Naive thymus-derived CD8-positive, alpha-beta T cell (primary cell): ENCODE measurements at regions not wholly inside any gene's neighbourhood (a gene's known extent, or its start where the extent isn't known, plus 50 kb on each side); places are given as distances from the start of the nearest gene placed in this dataset.
"Not testable (repeated sequence)": the region's sequence is repeated elsewhere in the genome, so short reads cannot be mapped to it uniquely, and the experiment has no call there.

Source experiments
- ATAC-seq, 2 donors: fragments of 150-1000 bp; cut with Tn5 transposase in 1 of 2; sonication (Bioruptor Pico), chemical (Tn5 transposase) in 1 of 2; 1 replicate in 1 of 2; 2 replicates in 1 of 2; pipeline ENCODE4 v1.10.0; 2021; ENCODE audit warnings: mild to moderate bottlenecking in 2 of 2, moderate library complexity in 2 of 2
- POLR2A ChIA-PET: fragments of 350-600 bp; sonication (Branson Sonifier 250); formaldehyde crosslinking; loops from one replicate; lab custom pipeline; 2021; ENCODE audit warnings: antibody characterized with exemption; lab: Charles Lee
- DNase-seq, 10 donors: peaks; one replicate each; pipeline versions ENCODE4 v3.0.0 to v3.0.0-alpha.2; 2020 to 2022
- H3K27ac Mint-ChIP-seq, 10 donors: one replicate each; pipeline ENCODE4 v1.8.0; 2020 to 2022; ENCODE audit warnings: mild to moderate bottlenecking in 10 of 10, mixed read lengths in 10 of 10, moderate library complexity in 4 of 10, inconsistent platforms in 1 of 10
- H3K27me3 Mint-ChIP-seq, 5 donors: one replicate each; pipeline ENCODE4 v1.8.0; 2021 to 2022; ENCODE audit warnings: mixed read lengths in 5 of 5
- H3K36me3 Mint-ChIP-seq, 3 donors: one replicate each; pipeline ENCODE4 v1.8.0; 2020 to 2022; ENCODE audit warnings: mixed read lengths in 3 of 3, mild to moderate bottlenecking in 2 of 3, inconsistent platforms in 1 of 3
- H3K4me1 Mint-ChIP-seq, 4 donors: one replicate each; pipeline ENCODE4 v1.8.0; 2021 to 2022; ENCODE audit warnings: mixed read lengths in 4 of 4
- H3K4me3 Mint-ChIP-seq, 10 donors: one replicate each; pipeline ENCODE4 v1.8.0; 2020 to 2022; ENCODE audit warnings: mild to moderate bottlenecking in 10 of 10, mixed read lengths in 10 of 10, moderate library complexity in 6 of 10, inconsistent platforms in 1 of 10
- H3K9me3 Mint-ChIP-seq, 9 donors: one replicate each; pipeline ENCODE4 v1.8.0; 2020 to 2022; ENCODE audit warnings: mixed read lengths in 9 of 9, mild to moderate bottlenecking in 3 of 9, inconsistent platforms in 1 of 9, moderate library complexity in 1 of 9

DNA sequence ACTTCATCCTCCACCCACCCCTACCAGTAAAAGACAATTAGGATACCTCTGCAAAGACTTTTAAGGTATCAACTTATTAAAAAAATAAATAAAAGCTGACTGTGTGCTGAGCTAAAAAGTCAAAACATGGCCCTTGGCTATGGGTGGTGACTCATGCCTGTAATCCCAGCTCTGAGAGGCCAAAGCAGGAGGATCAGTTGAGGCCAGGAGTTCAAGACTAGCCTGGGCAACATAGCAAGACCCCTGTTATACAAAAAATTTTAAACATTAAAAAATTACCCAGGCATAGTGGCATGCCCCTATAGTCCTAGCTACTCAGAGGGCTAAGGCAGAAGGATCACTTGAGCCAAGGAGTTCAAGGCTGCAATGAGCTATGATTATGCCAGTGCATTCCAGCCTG is 110.8 kb upstream of the FOXN2 start:
- no peak for DNase-seq
- H3K4me1 Mint-ChIP-seq = peaks cover 0 to 13% (median 2%) of the 10 kb centered on the region in 4 donors

DNA sequence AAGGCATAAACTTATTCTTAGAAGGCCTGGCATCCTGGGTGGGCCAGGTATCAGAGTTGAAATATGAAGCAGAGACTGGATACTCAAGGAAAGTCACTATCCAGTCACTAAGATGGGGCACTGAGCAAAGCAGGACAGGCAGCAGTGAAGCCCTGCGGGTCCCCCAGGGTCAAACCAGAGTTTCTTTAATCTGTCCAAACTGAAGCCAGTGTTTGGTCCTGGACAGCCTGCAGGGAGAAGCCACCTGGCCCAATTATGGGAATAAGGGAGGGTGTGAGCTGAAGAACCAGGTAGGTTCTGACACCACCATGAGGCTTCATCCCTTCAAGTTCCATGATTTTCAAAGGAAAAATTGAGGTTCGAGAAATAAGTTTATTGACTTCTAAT is 109.7 kb upstream of the FOXN2 start:
- H3K4me1 Mint-ChIP-seq = peaks cover 0 to 19% (median 6%) of the 10 kb centered on the region in 4 donors
- POLR2A ChIA-PET = no interaction called here
- H3K27ac Mint-ChIP-seq = no peak overlapping the region
- no peak for ATAC-seq
- H3K9me3 Mint-ChIP-seq = no peaks in the 10 kb centered on the region
- no peaks in the 10 kb centered on the region for H3K36me3 Mint-ChIP-seq
- no peak for DNase-seq
- no peaks in the 10 kb centered on the region for H3K27me3 Mint-ChIP-seq
- no peak overlapping the region for H3K4me3 Mint-ChIP-seq

More for the DNA sequence above, 110.8 kb upstream of the FOXN2 start:
- Mint-ChIP-seq H3K36me3 (no peaks in the 10 kb centered on the region), H3K27me3 (no peaks in the 10 kb centered on the region), H3K27ac (no peak overlapping the region), H3K9me3 (no peaks in the 10 kb centered on the region), H3K4me3 (no peak overlapping the region)
- POLR2A ChIA-PET = no interaction called here
- ATAC-seq = no peak

DNA sequence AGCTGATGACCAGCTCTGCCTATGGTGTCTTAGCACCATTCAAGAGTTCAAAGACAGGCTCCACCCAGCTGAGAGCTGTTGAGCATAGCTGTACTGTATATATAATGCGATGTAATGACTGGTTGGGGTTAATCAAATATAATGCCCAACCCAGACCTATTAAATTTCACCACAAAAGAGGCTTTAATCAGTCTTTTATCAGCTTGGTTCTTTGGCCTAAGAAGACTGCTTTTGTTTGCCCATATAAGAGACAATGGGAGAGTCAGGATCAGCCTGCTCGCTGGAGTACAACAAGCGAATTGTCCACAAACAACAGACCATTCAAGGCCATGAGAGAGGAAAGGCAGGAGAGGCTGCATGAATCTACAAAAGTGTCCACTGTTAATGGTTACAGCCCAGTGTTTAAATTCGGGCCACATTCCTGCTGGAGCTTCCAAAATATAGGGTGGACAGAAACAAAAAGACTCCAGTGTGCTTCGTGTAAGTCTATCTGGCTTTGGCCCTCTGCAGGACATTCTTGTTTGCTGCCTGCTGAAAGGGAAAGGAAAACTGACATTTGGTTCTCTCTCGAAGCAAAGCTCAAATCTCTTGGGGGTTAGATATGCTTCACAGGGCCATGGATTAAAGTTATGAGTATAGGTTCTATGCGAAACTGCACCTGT is 109.2 kb upstream of the FOXN2 start:
- H3K9me3 Mint-ChIP-seq = no peaks in the 10 kb centered on the region
- no peaks in the 10 kb centered on the region for H3K36me3 Mint-ChIP-seq
- no peaks in the 10 kb centered on the region for H3K27me3 Mint-ChIP-seq
- H3K4me1 Mint-ChIP-seq = peaks cover 0 to 19% (median 6%) of the 10 kb centered on the region in 4 donors
- no peak overlapping the region for H3K27ac Mint-ChIP-seq
- no peak for ATAC-seq
- POLR2A ChIA-PET = no interaction called here
- DNase-seq = no peak
- H3K4me3 Mint-ChIP-seq = peak overlapping the region in 1 of 10 donors; percentile 22

DNA sequence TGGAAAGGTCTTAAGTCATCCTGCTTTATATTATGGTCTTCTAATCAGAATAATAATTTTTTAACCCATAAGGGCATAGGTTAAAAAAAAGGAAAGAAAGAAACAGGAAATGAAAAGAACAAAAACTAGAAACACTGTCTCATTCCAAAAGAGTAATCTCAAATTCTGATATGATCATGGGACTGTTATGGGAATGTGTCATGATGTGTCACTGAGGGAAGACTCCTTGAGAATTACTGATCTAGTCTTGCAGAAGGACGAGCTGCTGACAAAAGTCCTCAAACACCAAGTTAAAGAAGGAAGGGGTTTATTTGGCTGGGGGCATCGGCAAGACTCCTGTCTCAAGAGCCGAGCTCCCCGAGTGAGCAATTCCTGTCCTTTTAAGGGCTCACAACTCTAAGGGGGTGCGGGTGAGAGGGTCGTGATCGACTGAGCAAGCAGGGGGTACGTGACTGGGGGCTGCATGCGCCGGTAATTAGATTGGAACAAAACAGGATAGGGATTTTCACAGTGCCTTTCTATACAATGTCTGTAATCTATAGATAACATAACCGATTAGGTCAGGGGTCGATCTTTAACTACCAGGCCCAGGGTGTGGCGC is 108.3 kb upstream of the FOXN2 start:
- POLR2A ChIA-PET, H3K36me3 Mint-ChIP-seq, H3K27me3 Mint-ChIP-seq, ATAC-seq, H3K4me3 Mint-ChIP-seq, DNase-seq, H3K9me3 Mint-ChIP-seq: not testable (repeated sequence)
- H3K27ac Mint-ChIP-seq = peak overlapping the region in 1 of 10 donors; percentile 29
- peaks cover 0 to 19% (median 7%) of the 10 kb centered on the region in 4 donors for H3K4me1 Mint-ChIP-seq

DNA sequence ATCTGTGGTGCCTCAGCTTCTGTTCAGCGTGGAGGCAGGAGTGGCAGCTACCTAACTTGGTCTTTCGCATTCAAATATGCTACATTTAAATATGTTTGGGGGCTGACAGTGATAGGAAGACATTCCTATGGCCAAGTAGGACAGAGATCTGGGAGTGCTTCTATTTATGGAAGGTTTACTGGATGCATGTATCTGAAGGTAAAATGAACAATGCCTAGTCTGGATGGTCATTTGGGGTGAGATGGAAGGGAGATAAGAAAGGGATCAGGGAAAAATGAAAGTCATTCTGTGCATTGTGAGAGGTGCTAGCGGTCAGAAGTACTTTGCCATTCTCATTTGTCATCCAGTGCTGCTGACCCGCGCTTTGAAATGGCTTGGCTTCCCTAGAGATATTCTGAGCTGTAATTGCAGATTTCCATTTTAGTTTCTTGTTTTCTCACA is 107.3 kb upstream of the FOXN2 start:
- POLR2A ChIA-PET = no interaction called here
- no peaks in the 10 kb centered on the region for H3K27me3 Mint-ChIP-seq
- no peaks in the 10 kb centered on the region for H3K9me3 Mint-ChIP-seq
- DNase-seq = no peak
- no peak overlapping the region for H3K4me3 Mint-ChIP-seq
- no peaks in the 10 kb centered on the region for H3K36me3 Mint-ChIP-seq
- H3K27ac Mint-ChIP-seq = peak overlapping the region in 1 of 10 donors; percentile 24
- ATAC-seq = no peak
- H3K4me1 Mint-ChIP-seq = peaks cover 0 to 19% (median 7%) of the 10 kb centered on the region in 4 donors

DNA sequence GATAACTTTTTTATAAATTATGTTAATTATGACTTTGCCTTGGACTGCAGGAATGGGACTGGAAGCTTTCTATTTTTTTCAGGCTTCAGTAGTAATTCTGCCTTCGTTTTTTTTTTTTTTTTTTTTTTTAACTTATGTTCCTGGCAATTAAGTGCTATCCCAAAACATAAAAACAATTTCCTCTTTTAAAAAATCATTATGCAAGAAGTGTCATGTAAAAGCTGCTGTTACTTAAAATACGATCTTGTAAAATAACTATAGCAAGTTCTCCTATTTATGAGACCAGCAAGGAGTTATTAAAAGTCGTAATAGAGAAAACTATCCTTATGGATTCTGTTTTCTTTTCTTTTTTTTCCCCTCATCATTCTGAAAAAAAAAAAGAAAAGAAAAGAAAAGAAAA is 106.6 kb upstream of the FOXN2 start:
- Mint-ChIP-seq H3K4me3 (no peak overlapping the region), H3K36me3 (no peaks in the 10 kb centered on the region), H3K27ac (no peak overlapping the region), H3K27me3 (no peaks in the 10 kb centered on the region), H3K9me3 (no peaks in the 10 kb centered on the region), H3K4me1 (peaks cover 0 to 19% (median 7%) of the 10 kb centered on the region in 4 donors)
- DNase-seq (no peak), ATAC-seq (no peak)
- POLR2A ChIA-PET = interaction anchor here (0.6 kb wide), 1 partner anchor 106 kb away, joined by 4 read pairs; no protein-coding TSS in a partner anchor

DNA sequence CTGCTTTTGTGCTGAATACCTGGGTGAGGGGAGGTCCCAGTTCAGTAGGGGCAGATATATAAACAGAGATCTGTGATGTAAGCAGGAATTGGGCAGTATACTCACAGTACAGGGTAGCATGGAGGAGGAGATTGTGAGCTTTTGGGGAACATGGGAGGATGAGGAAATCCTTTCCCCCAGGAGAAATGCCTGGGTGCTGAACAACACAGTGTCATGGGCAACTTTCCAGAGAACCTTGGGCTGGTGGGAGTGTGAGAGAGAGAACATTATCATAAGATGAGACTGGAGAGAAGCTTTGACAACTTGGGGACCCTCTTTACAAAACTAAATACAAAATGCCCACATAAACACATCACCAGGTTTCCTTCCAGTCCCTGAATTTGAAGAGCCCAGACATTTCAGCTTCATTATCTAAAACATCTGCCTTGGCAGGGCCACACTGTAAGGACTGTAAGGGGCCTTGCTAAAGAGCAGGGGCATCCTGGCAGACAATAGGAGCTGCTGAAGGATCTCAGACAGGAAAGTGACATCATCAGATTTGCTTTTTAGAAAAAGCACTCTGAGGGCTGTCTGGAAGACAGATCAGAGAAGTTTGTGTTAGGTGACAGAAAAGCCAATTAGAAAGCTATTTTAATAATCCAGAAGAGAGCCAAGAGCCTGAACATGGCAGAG is 105.1 kb upstream of the FOXN2 start:
- no peak overlapping the region for H3K4me3 Mint-ChIP-seq
- POLR2A ChIA-PET = no interaction called here
- ATAC-seq = no peak
- no peaks in the 10 kb centered on the region for H3K36me3 Mint-ChIP-seq
- no peaks in the 10 kb centered on the region for H3K9me3 Mint-ChIP-seq
- peaks cover 0 to 19% (median 6%) of the 10 kb centered on the region in 4 donors for H3K4me1 Mint-ChIP-seq
- H3K27ac Mint-ChIP-seq = peak overlapping the region in 1 of 10 donors; percentile 18
- no peaks in the 10 kb centered on the region for H3K27me3 Mint-ChIP-seq
- no peak for DNase-seq

DNA sequence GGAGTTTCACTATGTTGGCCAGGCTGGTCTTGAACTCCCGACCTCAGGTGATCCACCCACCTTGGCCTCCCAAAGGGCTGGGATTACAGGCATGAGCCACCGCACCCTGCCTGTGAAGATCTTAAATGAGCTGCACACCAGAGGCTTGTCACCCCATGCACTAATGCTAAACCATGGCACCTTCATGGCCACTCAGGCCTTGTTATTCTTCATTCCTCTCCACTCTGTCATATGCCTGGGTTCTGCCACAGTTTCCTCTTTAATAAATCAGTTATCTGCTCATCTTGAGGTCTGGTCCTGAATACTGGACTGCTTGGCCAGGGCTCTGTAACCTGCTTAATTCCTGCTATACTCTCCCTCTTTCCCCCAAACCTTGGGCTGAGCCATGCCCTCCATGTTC is 104.3 kb upstream of the FOXN2 start:
- H3K9me3 Mint-ChIP-seq = no peaks in the 10 kb centered on the region
- no peak for ATAC-seq

DNA sequence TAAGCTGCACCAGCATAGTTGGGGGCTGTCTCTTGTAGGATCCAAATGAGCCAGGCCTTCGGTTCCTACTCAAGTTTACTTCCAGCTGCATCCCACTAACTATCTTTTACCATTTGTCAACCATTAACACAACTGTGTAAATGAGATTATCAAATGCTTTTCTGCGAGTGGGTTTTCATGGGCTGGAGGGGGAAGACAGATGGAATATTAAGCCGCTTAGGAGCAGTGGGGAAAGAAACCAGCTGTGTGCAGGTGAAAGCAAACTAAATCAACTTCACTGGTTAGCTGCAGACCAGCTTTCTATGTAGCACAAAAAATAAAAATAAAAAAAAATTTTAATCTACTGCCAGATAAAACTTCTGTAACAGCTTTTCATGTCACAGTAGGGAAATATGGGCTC is 100.8 kb upstream of the FOXN2 start:
- Mint-ChIP-seq H3K9me3 (no peaks in the 10 kb centered on the region), H3K4me1 (peaks cover 0 to 7% (median 4%) of the 10 kb centered on the region in 4 donors), H3K4me3 (no peak overlapping the region), H3K27me3 (no peaks in the 10 kb centered on the region), H3K36me3 (no peaks in the 10 kb centered on the region), H3K27ac (no peak overlapping the region)
- POLR2A ChIA-PET = no interaction called here
- DNase-seq = no peak
- no peak for ATAC-seq

More for the DNA sequence above, 104.3 kb upstream of the FOXN2 start:
- no peak for DNase-seq
- Mint-ChIP-seq H3K36me3 (no peaks in the 10 kb centered on the region), H3K27me3 (no peaks in the 10 kb centered on the region), H3K4me3 (no peak overlapping the region), H3K27ac (no peak overlapping the region), H3K4me1 (peaks cover 0 to 19% (median 5%) of the 10 kb centered on the region in 4 donors)
- POLR2A ChIA-PET = no interaction called here

DNA sequence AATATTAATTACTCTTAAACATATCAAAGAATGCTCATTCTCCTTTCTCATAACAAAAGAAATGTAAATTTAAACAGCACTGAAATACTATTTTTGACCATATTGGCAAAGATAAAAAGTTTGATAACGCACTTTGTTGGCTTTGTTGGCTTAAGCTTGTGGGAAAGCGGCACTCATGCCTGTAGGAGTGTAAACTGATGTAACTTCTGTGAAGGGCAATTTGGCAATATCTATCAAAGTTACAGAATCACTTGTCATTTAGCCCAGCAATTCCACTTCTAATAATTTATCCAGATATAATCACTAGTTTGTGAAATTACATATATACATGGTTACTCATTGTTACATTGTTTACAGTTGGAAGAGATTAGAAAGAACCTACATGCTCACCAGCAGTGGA is 96.3 kb upstream of the FOXN2 start:
- Mint-ChIP-seq H3K4me1 (peaks cover 0 to 16% (median 9%) of the 10 kb centered on the region in 4 donors), H3K27ac (no peak overlapping the region), H3K27me3 (no peaks in the 10 kb centered on the region), H3K4me3 (no peak overlapping the region), H3K9me3 (no peaks in the 10 kb centered on the region), H3K36me3 (no peaks in the 10 kb centered on the region)
- ATAC-seq = no peak
- POLR2A ChIA-PET = no interaction called here
- no peak for DNase-seq

DNA sequence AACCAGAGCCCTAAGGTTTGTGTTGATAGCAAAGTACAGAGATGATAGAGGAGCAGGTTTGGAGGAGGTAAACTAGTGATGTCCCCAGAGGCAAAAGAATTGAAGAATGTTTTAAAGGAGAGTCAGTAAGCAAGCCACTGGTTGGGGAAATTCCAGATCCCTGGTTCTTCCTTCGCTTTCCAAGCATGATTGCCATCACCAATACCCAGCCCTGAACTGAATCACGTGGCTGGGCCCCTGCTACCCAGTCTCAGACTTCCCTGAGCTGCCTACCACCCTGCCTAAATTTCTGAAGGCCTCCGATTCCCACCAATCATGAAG is 95.3 kb upstream of the FOXN2 start:
- ATAC-seq (no peak), DNase-seq (no peak)
- H3K36me3 Mint-ChIP-seq = no peaks in the 10 kb centered on the region
- peaks cover 0 to 1% (median 0%) of the 10 kb centered on the region in 9 donors for H3K9me3 Mint-ChIP-seq
- H3K4me1 Mint-ChIP-seq = peaks cover 0 to 16% (median 9%) of the 10 kb centered on the region in 4 donors
- H3K27me3 Mint-ChIP-seq = no peaks in the 10 kb centered on the region
- POLR2A ChIA-PET = no interaction called here
- peak overlapping the region in 2 of 10 donors; percentile 15 to 79 for H3K27ac Mint-ChIP-seq
- no peak overlapping the region for H3K4me3 Mint-ChIP-seq

DNA sequence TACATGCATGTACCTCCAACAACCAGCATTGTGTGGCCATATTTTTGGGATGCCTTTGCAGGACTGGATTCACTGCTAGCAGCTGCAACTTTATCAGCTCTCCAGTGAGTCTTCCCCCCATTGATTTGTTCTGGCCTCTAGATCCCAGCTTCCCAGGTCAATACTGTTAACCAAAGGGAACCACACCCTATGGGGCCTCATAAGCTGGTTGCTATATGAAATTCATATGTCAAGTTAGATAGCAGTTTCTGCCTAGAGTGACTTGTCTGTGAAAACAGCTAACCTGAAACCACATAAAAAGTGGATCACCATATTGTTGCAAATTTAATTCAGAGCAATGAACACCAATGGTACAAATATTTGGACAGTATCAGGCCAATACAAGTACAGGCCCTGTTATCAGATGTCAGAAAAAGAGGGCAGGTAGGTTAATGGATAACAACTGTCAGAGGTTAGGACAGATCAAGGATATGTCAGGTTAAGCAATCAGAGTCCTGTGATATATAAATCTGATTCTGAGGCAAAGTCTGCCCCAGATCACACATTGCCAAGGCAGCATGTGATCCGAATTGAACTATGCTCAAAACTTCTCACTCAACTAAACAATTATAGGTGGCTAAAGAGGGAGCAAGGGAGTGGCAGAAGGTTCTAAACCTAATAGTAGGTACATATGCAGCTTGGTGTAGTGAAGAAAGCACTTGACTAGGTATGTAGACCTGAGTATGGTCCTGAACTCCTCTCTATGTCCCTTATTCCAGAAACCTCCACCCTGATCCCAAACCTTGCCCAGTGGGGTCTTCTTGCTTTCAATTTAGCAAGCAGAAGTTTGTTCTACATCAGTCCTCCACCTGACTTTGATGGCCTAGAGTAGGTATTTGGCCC is 94.7 kb upstream of the FOXN2 start:
- no peak overlapping the region for H3K4me3 Mint-ChIP-seq
- peak overlapping the region in 1 of 10 donors; percentile 15 for H3K27ac Mint-ChIP-seq
- POLR2A ChIA-PET = no interaction called here
- peaks cover 0 to 16% (median 9%) of the 10 kb centered on the region in 4 donors for H3K4me1 Mint-ChIP-seq
- ATAC-seq (no peak), DNase-seq (no peak)
- H3K9me3 Mint-ChIP-seq = peaks cover 0 to 1% (median 0%) of the 10 kb centered on the region in 9 donors
- H3K27me3 Mint-ChIP-seq = no peaks in the 10 kb centered on the region
- no peaks in the 10 kb centered on the region for H3K36me3 Mint-ChIP-seq
